Motor neuron (in vitro differentiated cells): ENCODE measurements at regions not wholly inside any gene's neighbourhood (a gene's known extent, or its start where the extent isn't known, plus 50 kb on each side); places are given as distances from the start of the nearest gene placed in this dataset.

Experiments used
- ATAC-seq, 8 experiments: fragments of 200-7000 bp; cut with Tn5 transposase; replicated peaks in 6 of 8; 2 replicates each; pipeline ENCODE4 v1.8.0; 2021; ENCODE audit warnings: mild to moderate bottlenecking in 8 of 8, moderate library complexity in 8 of 8
- H3K27ac ChIP-seq, 2 donors: fragments of 250-450 bp; sonication (Bioruptor Pico); 2 replicates each; pipeline ENCODE4 v1.9.0; 2021; ENCODE audit warnings: antibody characterized with exemption in 2 of 2, mild to moderate bottlenecking in 2 of 2, moderate library complexity in 1 of 2
- H3K4me1 ChIP-seq, 2 donors: fragments of 250-450 bp; sonication (Bioruptor Pico); replicated peaks in 1 of 2; 2 replicates each; pipeline ENCODE4 v1.6.1; 2021; ENCODE audit warnings: antibody characterized with exemption in 2 of 2, mild to moderate bottlenecking in 2 of 2, moderate library complexity in 1 of 2
- H3K4me3 ChIP-seq, 5 donors: fragments of 250-450 bp; sonication (Bioruptor Pico); 2 replicates each; pipeline ENCODE4 v1.9.0; 2021; ENCODE audit warnings: antibody characterized with exemption in 5 of 5, mild to moderate bottlenecking in 5 of 5, moderate library complexity in 4 of 5
- WGBS, 10 experiments: fragments of 450-650 bp; shearing (Covaris generic); methylation state at CpG; one replicate each; pipeline ENCODE4 v1.0.0; 2022; 5-methylcytosine and 5-hydroxymethylcytosine counted together
- in situ Hi-C, 9 experiments: fragments of 400-800 bp; cut with MboI; loops; one replicate each; pipeline ENCODE4 v1.15.0; 2021; ENCODE audit warnings: low sequenced_read_pairs in 9 of 9, low pct_unique_long_range_greater_than_20kb in 2 of 9; ENCODE audit not compliant: unreplicated experiment in 9 of 9

DNA sequence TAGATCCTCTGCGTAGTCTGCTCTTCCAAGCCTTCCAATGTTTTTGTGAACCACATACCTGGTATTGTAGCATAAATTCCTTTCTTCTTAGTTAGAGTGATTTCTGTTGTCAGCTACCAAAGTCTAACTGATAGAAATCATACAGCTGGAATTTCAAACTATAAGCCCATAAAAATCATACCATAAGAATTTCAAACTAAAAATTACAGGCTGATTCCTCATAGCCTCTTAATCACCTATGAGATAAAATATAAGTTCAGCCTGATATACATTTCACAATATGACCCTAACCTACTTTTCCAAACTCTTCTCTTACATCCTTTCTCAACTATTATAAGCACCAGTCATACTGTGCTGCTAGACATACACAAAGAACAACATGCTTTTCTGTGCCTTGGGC lies 64.8 kb downstream of the PTHLH start:
- ATAC-seq, result no peak
- no peak overlapping the region for H3K4me3 ChIP-seq
- WGBS, 10 experiments, result 80 to 100% (median 83%) methylated on average over 1 of the region's 1 CpG; no CpG with 5 or more reads in 3 of the 10 experiments
- in situ Hi-C loops, result no loop called here
- H3K27ac ChIP-seq, result no peak overlapping the region
- H3K4me1 ChIP-seq, result no peaks in the 10 kb centered on the region

DNA sequence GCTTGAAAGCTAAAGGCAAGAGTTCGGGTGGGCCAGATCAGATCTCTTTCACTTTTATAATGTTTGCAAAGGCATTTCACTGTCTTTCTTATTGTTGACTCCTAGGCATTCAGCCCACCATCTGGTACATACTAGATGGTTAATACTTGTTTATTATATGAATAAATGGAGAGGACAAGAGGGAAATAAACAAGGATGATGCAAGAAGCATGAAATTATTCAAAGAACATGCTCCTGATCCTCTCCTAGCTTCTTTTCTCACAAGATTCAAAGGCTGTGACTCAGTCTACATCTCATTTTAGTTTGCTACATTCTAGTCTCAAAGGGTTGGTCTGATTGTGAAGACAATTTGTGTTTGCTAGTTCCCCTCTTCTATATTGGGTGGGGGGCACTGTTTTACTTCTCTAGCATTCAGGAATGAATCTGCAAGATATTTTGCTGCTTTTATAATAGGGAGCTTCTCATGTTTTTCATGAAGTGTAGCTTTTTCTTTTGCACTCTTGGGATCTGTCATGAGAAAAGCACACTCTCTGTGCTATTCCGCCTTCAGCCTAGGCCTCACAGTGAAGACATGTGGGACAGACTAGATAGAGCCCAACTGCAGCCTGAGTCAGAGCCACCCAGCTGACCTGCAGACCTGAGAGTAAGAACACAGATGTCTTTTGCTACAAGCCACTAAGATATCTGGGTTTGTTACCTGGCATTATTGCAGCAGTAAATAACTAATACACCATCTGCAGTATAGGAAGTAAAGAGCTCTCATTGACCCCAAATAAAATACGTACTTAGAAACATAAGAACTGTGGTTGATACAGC lies 65.7 kb downstream of the PTHLH start:
- in situ Hi-C loops, result no loop called here
- peak in 2 of 8 experiments; percentile 51 to 70 for ATAC-seq

DNA sequence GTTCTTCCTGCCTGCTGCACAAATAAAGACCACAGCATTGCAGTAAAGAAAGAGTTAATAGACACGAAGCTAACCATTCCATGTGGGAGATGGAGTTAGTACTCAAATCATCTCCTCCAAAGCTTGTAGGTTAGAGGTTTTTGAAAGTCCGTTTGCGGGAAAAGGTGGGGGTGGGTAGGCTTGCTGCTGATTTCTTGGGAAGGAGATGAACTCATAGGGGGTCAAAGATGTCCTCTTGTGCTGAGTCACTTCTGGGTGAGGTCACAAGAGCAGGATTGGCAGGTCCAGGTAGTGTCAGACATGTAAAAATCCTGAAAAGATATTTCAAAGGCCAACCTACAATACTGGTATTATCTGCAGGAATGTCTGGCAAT lies 66.4 kb downstream of the PTHLH start:
- no peak overlapping the region for H3K27ac ChIP-seq
- peak in 1 of 8 experiments; percentile 32 for ATAC-seq
- H3K4me3 ChIP-seq, result no peak overlapping the region
- in situ Hi-C loops, result no loop called here
- WGBS, 10 experiments, result 33 to 83% (median 60%) methylated on average over 1 to 3 of the region's 3 CpGs; no CpG with 5 or more reads in 5 of the 10 experiments
- peaks cover 0 to 2% of the 10 kb centered on the region in 2 donors for H3K4me1 ChIP-seq

More for the DNA sequence above, 65.7 kb downstream of the PTHLH start:
- H3K27ac ChIP-seq, result no peak overlapping the region
- WGBS, 10 experiments, result 38 to 100% (median 88%) methylated on average over 1 to 3 of the region's 3 CpGs; no CpG with 5 or more reads in 1 of the 10 experiments
- H3K4me3 ChIP-seq, result no peak overlapping the region
- peaks cover 0 to 2% of the 10 kb centered on the region in 2 donors for H3K4me1 ChIP-seq

DNA sequence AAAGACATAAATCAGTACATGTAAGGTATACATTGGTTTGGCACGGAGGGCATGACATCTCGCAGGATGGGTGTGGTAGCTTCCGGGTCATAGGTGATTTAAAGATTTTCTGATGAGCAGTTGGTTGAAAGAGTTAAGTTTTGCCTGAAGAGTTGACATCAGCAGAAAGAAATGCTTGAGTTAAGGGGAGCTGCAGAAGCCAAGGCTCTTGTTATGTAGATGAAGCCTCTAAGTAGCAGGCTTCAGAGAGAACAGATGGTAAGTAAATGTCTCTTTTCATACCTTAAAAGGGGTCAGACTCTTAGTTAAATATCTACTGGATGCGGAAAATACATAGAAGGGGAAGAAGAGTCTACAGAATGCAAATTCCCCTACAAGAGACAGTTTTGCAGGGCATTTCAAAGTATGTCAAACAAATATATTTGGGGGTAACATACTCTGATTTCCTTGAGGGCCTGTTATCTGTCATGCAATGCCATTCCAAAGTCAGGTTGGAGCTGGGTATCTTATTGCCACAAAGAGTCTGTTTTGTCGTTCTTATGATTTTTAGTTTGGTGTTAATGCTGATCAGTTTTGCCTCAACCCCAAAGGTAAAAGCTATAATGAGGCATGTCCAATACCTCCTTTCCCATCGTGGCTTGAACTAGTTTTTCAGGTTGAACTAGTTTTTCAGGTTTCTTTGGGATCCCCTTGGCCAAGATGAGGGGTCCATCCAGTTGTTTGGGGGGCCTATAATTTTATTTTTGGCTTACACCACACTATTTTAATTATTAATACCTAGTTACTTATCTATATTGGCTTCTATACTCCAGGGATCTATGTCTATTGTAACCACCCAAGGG lies 67.0 kb downstream of the PTHLH start:
- Histone ChIP-seq H3K4me3 (no peak overlapping the region), H3K4me1 (peaks cover 0 to 2% of the 10 kb centered on the region in 2 donors), H3K27ac (no peak overlapping the region)
- 38 to 91% (median 62%) methylated on average over 1 to 6 of the region's 6 CpGs for WGBS, 10 experiments
- peak in 5 of 8 experiments; percentile 17 to 70 (median 42) for ATAC-seq
- in situ Hi-C loops, result no loop called here

DNA sequence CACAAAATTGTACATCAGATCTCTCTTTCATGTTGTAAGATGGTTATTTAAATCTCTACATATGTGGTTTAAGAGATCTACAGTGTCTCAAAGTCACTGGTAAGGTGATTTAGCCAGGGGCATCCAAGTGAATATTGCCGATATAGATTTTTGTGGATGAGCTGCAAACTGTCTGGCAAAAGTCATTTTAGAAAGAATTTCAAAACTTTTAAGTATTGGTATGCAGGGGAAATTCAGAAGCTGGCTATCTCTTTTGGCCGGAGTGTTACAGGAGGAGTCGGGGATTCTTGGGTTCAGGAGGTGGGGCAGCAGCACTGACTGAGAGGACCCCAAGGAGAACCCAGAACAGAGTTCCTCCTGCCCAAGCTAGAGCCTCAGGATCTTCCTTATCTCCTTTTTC lies 69.9 kb downstream of the PTHLH start:
- Histone ChIP-seq H3K4me3 (no peak overlapping the region), H3K4me1 (peaks cover 0 to 2% of the 10 kb centered on the region in 2 donors), H3K27ac (no peak overlapping the region)
- in situ Hi-C loops, result no loop called here
- ATAC-seq, result no peak
- WGBS, 10 experiments, result 67 to 100% (median 100%) methylated on average over 1 to 3 of the region's 3 CpGs; no CpG with 5 or more reads in 2 of the 10 experiments

GRCh38 chr12:27901959-27902358 lies 70.6 kb downstream of the PTHLH start:
- Histone ChIP-seq H3K27ac (no peak overlapping the region), H3K4me1 (peaks cover 0 to 2% of the 10 kb centered on the region in 2 donors), H3K4me3 (no peak overlapping the region)
- ATAC-seq, result peak in 1 of 8 experiments; percentile 25
- in situ Hi-C loops, result no loop called here
- 0 to 56% (median 38%) methylated on average over 1 to 3 of the region's 3 CpGs; no CpG with 5 or more reads in 4 of the 10 experiments for WGBS, 10 experiments

GRCh38 chr12:27900920-27901879 lies 71.3 kb downstream of the PTHLH start:
- peaks cover 0 to 2% of the 10 kb centered on the region in 2 donors for H3K4me1 ChIP-seq
- WGBS, 10 experiments, result 46 to 100% (median 89%) methylated on average over 2 to 8 of the region's 8 CpGs
- ATAC-seq, result no peak
- in situ Hi-C loops, result no loop called here
- no peak overlapping the region for H3K27ac ChIP-seq
- no peak overlapping the region for H3K4me3 ChIP-seq

DNA sequence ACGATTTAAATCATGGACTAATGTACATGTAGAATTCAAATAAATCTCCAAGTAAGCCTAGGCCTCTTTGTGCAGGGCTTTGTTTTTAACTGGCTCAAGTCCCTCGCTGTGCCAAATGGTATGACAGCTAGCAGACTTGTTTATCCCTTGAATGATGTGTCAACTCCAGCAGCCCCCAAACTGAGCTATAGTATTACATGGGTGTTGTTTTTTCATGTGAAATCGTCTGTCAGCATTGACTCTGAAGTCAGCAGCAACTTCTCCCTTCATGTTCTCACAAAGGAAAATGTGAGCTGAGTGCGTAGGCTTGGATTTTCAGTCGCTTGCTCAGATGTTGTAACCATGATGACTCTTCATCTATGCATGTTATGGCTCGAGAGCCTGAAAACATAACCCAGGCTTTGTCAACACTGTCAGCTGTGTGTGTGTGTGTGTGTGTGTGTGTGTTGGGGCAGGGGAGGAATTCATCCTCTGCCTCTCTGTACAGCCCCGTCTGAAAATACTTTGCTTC lies 73.3 kb downstream of the PTHLH start:
- WGBS, 10 experiments, result 10 to 67% (median 50%) methylated on average over 1 to 7 of the region's 7 CpGs; no CpG with 5 or more reads in 1 of the 10 experiments
- peak in 3 of 8 experiments; percentile 75 to 93 (median 90) for ATAC-seq
- in situ Hi-C loops, result no loop called here
- Histone ChIP-seq H3K4me1 (peaks cover 0 to 2% of the 10 kb centered on the region in 2 donors), H3K27ac (no peak overlapping the region), H3K4me3 (no peak overlapping the region)

DNA sequence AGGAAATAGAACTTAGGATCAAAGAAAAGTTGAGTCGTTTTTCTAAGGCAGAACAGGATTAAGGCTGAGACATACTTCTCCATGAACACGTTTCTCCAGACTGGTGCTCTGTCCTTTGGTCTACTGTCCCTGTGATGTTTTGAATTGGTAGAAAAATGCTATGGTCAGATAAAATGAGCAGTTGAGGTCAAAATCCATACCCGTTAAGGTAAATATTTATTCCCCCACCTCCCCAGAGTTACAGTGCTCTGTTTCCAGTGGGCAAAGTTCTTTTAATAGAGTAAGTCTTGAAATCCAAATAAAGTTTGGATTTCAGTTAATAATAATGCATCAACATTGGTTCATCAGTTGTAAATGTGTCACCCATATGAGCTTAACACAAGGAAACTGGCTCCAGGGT lies 74.5 kb downstream of the PTHLH start:
- no peak for ATAC-seq
- Histone ChIP-seq H3K4me1 (peaks cover 0 to 2% of the 10 kb centered on the region in 2 donors), H3K4me3 (no peak overlapping the region), H3K27ac (no peak overlapping the region)
- 0 to 100% (median 83%) methylated on average over 1 to 3 of the region's 3 CpGs; no CpG with 5 or more reads in 2 of the 10 experiments for WGBS, 10 experiments
- in situ Hi-C loops, result no loop called here

GRCh38 chr12:27896419-27896990 lies 76.0 kb downstream of the PTHLH start:
- Histone ChIP-seq H3K4me3 (no peak overlapping the region), H3K4me1 (no peaks in the 10 kb centered on the region), H3K27ac (no peak overlapping the region)
- in situ Hi-C loops, result no loop called here
- no peak for ATAC-seq
- 86 to 100% (median 95%) methylated on average over 1 to 3 of the region's 3 CpGs; no CpG with 5 or more reads in 1 of the 10 experiments for WGBS, 10 experiments

GRCh38 chr12:27894309-27894708 lies 78.2 kb downstream of the PTHLH start:
- in situ Hi-C loops, result no loop called here
- 22 to 100% (median 80%) methylated on average over 1 to 3 of the region's 3 CpGs; no CpG with 5 or more reads in 1 of the 10 experiments for WGBS, 10 experiments
- Histone ChIP-seq H3K4me3 (no peak overlapping the region), H3K27ac (no peak overlapping the region), H3K4me1 (no peaks in the 10 kb centered on the region)
- no peak for ATAC-seq

DNA sequence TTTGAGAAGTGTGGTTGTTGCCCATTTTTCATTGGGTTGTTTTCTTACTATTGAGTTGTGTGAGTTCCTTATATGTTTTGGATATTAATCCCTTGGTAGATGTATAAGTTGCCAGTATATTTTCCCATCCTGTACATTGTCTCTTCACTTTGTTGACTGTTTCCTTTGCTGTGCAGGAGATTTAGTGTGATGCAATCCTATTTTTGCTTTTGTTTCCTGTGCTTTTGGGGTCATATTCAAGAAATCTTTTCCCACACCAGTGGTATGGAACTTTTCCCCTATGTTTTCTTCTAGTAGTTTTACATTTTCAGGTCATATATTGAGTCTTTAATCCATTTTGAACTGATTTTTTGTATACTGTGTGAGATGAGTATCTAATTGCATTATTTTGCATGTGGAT lies 92.8 kb downstream of the PTHLH start:
- Histone ChIP-seq H3K4me3 (no peak overlapping the region), H3K27ac (no peak overlapping the region), H3K4me1 (no peaks in the 10 kb centered on the region)
- in situ Hi-C loops, result no loop called here
- no peak for ATAC-seq
